Muscle layer of colon (tissue), 2 donors: ENCODE measurements at regions not wholly inside any gene's neighbourhood (a gene's known extent, or its start where the extent isn't known, plus 50 kb on each side); places are given as distances from the start of the nearest gene placed in this dataset.

Source experiments
- H3K27ac ChIP-seq: one replicate; pipeline ENCODE4 v1.7.0; 2013; ENCODE audit warnings: low read depth, mild to moderate bottlenecking, low read length, moderate library complexity
- H3K27me3 ChIP-seq, 2 donors: one replicate each; pipeline ENCODE4 v1.7.0; 2013; ENCODE audit warnings: low read length in 2 of 2, mild to moderate bottlenecking in 2 of 2; ENCODE audit not compliant: insufficient read depth in 2 of 2, control insufficient read depth in 1 of 2
- H3K36me3 ChIP-seq: one replicate; pipeline ENCODE4 v1.7.0; 2013; ENCODE audit warnings: mild to moderate bottlenecking, low read length; ENCODE audit not compliant: insufficient read depth
- H3K4me1 ChIP-seq: one replicate; pipeline ENCODE4 v1.7.0; 2013; ENCODE audit warnings: mild to moderate bottlenecking, low read length; ENCODE audit not compliant: insufficient read depth
- H3K4me3 ChIP-seq, 2 donors: one replicate each; pipeline ENCODE4 v1.7.0; 2013; ENCODE audit warnings: low read length in 2 of 2, low read depth in 1 of 2, mild to moderate bottlenecking in 1 of 2, moderate library complexity in 1 of 2
- H3K9ac ChIP-seq: one replicate; pipeline ENCODE4 v1.7.0; 2013; ENCODE audit warnings: low read length
- H3K9me3 ChIP-seq: one replicate; pipeline ENCODE4 v1.7.0; 2013; ENCODE audit warnings: mild to moderate bottlenecking, low read length
- donor health status: abdominal sarcoma.
- donor health status: Adenocarcinoma of cecum.

DNA sequence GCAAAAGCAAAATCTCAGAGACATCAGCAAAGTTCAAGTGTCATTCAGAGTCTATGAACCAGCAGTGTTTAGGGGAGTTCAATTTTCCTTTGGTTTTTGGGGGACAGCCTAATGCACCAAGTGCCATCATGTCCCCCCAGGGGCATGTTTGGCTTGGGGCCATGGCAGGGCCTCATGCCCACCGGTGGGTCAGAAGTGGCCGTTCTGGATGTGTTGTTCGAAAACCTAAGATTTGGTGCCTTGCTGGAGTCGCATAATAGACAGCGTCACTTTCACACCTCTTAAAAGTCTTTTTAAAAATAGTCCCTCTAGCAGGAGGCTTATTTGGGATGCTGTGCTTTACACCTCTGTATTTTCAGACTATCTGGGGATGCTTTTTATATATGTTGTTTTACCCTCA is 250.1 kb downstream of the ZNF536 start:
- Histone ChIP-seq H3K27ac (no peak overlapping the region), H3K9me3 (no peaks in the 10 kb centered on the region), H3K4me1 (no peaks in the 10 kb centered on the region), H3K9ac (no peak overlapping the region), H3K4me3 (no peak overlapping the region), H3K27me3 (no peaks in the 10 kb centered on the region), H3K36me3 (no peaks in the 10 kb centered on the region)

DNA sequence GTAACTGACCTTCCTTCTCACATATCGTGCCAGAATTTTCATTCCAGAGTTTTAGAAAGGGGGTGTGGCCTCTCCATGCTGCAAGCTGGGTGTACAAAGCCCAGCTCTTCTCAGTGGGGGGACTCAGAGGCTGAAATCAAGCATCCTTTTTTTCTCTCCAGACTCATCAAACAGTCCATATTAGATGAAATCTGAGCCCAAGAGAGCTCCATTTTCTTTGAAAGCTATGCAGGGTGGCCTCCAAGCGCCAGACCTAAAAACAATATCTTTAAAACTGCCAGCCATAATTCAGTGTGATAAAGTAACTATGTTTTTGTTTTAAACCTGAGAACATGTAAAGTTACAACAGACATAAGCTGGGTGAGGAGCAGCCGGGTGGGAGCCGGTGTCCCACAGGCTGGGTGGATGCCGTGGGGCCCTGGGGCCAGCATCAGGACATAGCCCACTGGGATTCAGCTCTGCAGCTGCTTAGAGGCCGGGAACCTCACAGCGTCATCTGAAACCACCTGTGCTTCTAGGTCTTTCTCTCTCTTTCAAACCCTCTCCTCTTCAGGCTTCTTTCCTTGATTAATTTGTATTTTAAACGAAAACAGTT is 249.2 kb downstream of the ZNF536 start:
- H3K36me3 ChIP-seq = no peaks in the 10 kb centered on the region
- no peaks in the 10 kb centered on the region for H3K9me3 ChIP-seq
- H3K4me3 ChIP-seq = no peak overlapping the region
- H3K27ac ChIP-seq = no peak overlapping the region
- H3K27me3 ChIP-seq = no peaks in the 10 kb centered on the region
- H3K9ac ChIP-seq = no peak overlapping the region
- no peaks in the 10 kb centered on the region for H3K4me1 ChIP-seq

DNA sequence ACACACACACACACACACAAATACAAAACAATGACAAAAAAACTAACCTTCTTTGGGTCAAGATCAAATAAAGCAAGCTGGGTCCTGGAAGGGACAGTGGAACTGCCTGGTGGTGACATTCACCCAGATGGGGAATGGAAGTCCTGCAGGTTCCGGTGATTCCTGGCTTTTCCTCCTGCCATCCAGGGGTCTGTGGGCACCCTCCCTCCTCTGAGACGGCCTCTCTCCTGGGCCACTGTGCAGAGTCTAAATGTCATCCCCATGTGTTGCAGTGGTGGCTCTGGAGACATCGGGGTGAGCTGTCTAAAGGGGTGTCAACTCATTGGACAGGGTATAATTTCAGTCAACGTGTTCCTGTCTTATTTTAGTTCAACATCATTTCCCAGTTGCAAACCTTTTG is 248.2 kb downstream of the ZNF536 start:
- no peaks in the 10 kb centered on the region for H3K9me3 ChIP-seq
- H3K36me3 ChIP-seq = no peaks in the 10 kb centered on the region
- H3K27me3 ChIP-seq = no peaks in the 10 kb centered on the region
- H3K4me3 ChIP-seq = no peak overlapping the region
- H3K9ac ChIP-seq = no peak overlapping the region
- H3K27ac ChIP-seq = no peak overlapping the region
- H3K4me1 ChIP-seq = no peaks in the 10 kb centered on the region

DNA sequence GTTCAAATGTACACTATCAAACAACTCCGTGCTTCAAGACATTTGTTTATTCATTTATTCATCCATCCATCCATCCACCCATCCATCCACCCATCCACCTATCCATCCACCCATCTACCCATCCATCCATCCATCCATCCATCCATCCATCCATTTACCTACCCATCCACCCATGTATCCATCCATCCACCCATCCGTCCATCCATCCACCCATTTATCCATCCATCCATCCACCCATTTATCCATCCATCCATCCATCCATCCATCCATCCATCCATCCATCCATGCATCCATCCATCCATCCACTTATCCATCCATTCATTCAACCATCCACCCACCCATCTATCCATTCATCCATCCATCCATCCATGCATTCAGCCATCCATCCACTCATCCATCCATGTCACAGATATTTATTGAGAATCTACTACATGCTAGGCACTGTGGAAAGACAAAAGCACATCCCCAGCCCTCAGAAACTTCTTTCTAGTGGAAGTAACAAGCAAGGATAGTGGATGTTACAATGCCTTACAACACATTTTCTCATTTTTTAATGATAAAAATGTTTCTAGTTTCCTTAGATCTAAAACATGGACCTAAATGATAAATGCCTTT is 237.6 kb downstream of the ZNF536 start:
- H3K36me3 ChIP-seq = no peaks in the 10 kb centered on the region
- no peak overlapping the region for H3K27ac ChIP-seq
- H3K27me3 ChIP-seq = no peaks in the 10 kb centered on the region
- no peak overlapping the region for H3K9ac ChIP-seq
- H3K4me3 ChIP-seq = no peak overlapping the region
- H3K9me3 ChIP-seq = no peaks in the 10 kb centered on the region
- no peaks in the 10 kb centered on the region for H3K4me1 ChIP-seq

DNA sequence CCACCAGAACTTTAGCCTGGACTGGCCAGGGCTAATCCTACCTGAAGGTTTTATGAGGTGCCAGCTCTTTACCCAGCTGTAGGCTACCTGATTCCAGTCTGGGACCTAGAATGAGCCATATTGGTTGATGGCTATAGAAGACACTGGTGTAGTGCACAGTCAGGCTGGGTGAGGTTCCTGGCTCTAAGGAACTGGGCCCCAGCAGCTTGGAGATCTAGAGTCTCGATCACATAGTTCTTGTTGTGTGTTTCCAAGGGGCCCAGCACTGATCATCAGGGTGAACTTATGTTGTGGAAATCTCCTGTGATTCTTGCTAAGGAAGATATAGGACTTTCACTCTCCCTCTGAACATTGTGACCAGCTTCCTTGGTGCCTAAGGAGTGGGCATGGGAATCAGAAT is 236.3 kb downstream of the ZNF536 start:
- Histone ChIP-seq H3K4me1 (no peaks in the 10 kb centered on the region), H3K9ac (no peak overlapping the region), H3K27ac (no peak overlapping the region), H3K9me3 (no peaks in the 10 kb centered on the region), H3K36me3 (no peaks in the 10 kb centered on the region), H3K4me3 (no peak overlapping the region), H3K27me3 (no peaks in the 10 kb centered on the region)
